ENCODE measurements at regions not wholly inside any gene's neighbourhood (a gene's known extent, or its start where the extent isn't known, plus 50 kb on each side); places are given as distances from the start of the nearest gene placed in this dataset.

- BruUV-seq (replicated peaks), result no TSS peak
- DNase-seq (ENCODE audit: low spot score), result no peak
- H3K27ac ChIP-seq (ENCODE audit: low read depth, low read length, poor library complexity, severe bottlenecking), result no peak overlapping the region
- TF ChIP-seq CTCF (conservative IDR thresholded peaks at IDR 0.05; ENCODE audit: low read depth, low read length) (no peak), EZH2 (IDR thresholded peaks at IDR 0.05; ENCODE audit: borderline replicate concordance, low read depth, low read length, poor library complexity, severe bottlenecking) (no peak)
- intact Hi-C loops (cut with micrococcal nuclease; ENCODE audit: unreplicated experiment), result loop anchor here (10.0 kb wide), 1 partner anchor 56 kb away; no protein-coding TSS in a partner anchor
- H3K4me3 ChIP-seq (ENCODE audit: low read depth, low read length, poor library complexity, severe bottlenecking), result no peak overlapping the region
- no peaks in the 10 kb centered on the region for H3K9me3 ChIP-seq (ENCODE audit: low read depth, low read length, poor library complexity, severe bottlenecking)
- H3K36me3 ChIP-seq (ENCODE audit: insufficient read depth, low read length, poor library complexity, severe bottlenecking), result no peaks in the 10 kb centered on the region
- CTCF ChIA-PET, result no interaction called here
- POLR2A ChIA-PET (ENCODE audit: low non-redundant PET), result no interaction called here
- H3K4me1 ChIP-seq (ENCODE audit: insufficient read depth, low read length, poor library complexity, severe bottlenecking), result no peaks in the 10 kb centered on the region
- H3K27me3 ChIP-seq (replicated peaks; ENCODE audit: insufficient read depth, low read depth, low read length, poor library complexity), result no peaks in the 10 kb centered on the region
These were observed 351.2 kb upstream of the NR2F2 start for GRCh38 chr15:95979286-95979685.

- ChIA-PET POLR2A (ENCODE audit: low non-redundant PET) (interaction anchor here (0.6 kb wide), 1 partner anchor 187 kb away, joined by 4 read pairs; no protein-coding TSS in a partner anchor), CTCF (no interaction called here)
- TF ChIP-seq CTCF (conservative IDR thresholded peaks at IDR 0.05; ENCODE audit: low read depth, low read length), result no peak
- Histone ChIP-seq H3K4me3 (ENCODE audit: low read depth, low read length, poor library complexity, severe bottlenecking) (no peak overlapping the region), H3K4me1 (ENCODE audit: insufficient read depth, low read length, poor library complexity, severe bottlenecking) (no peaks in the 10 kb centered on the region), H3K9me3 (ENCODE audit: low read depth, low read length, poor library complexity, severe bottlenecking) (no peaks in the 10 kb centered on the region), H3K27ac (ENCODE audit: low read depth, low read length, poor library complexity, severe bottlenecking) (no peak overlapping the region), H3K27me3 (replicated peaks; ENCODE audit: insufficient read depth, low read depth, low read length, poor library complexity) (no peaks in the 10 kb centered on the region), H3K36me3 (ENCODE audit: insufficient read depth, low read length, poor library complexity, severe bottlenecking) (no peaks in the 10 kb centered on the region)
- no peak for DNase-seq (ENCODE audit: low spot score)
- intact Hi-C loops (cut with micrococcal nuclease; ENCODE audit: unreplicated experiment), result no loop called here
- BruUV-seq (replicated peaks), result no TSS peak
These were observed 349.3 kb upstream of the NR2F2 start for GRCh38 chr15:95981209-95981608.

DNA sequence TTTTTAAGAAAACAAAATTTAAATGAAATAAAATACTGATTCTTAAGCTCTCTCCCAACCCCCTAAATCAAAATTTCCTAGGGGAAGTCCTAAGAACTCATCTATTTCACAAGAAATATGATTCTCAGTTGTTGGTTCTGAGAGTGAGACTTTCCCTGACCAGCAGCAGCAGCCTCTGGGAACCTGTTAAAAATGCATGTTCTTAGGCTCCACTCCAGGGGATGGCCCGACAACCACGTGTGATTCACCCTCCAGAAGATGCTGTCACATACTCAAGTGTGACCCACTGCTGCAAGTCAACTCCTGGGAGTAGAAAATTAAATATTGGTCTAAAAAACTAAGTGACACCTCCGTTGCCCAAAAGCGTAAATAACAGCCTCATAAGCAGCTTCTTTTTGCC lies 343.2 kb upstream of the NR2F2 start:
- H3K9me3 ChIP-seq (ENCODE audit: low read depth, low read length, poor library complexity, severe bottlenecking), result no peaks in the 10 kb centered on the region
- H3K27ac ChIP-seq (ENCODE audit: low read depth, low read length, poor library complexity, severe bottlenecking), result no peak overlapping the region
- DNase-seq (ENCODE audit: low spot score), result no peak
- H3K4me1 ChIP-seq (ENCODE audit: insufficient read depth, low read length, poor library complexity, severe bottlenecking), result no peaks in the 10 kb centered on the region
- intact Hi-C loops (cut with micrococcal nuclease; ENCODE audit: unreplicated experiment), result no loop called here
- H3K36me3 ChIP-seq (ENCODE audit: insufficient read depth, low read length, poor library complexity, severe bottlenecking), result no peaks in the 10 kb centered on the region
- no peaks in the 10 kb centered on the region for H3K27me3 ChIP-seq (replicated peaks; ENCODE audit: insufficient read depth, low read depth, low read length, poor library complexity)
- H3K4me3 ChIP-seq (ENCODE audit: low read depth, low read length, poor library complexity, severe bottlenecking), result no peak overlapping the region
- TF ChIP-seq EZH2 (IDR thresholded peaks at IDR 0.05; ENCODE audit: borderline replicate concordance, low read depth, low read length, poor library complexity, severe bottlenecking), result no peak
- no peak for TF ChIP-seq CTCF (conservative IDR thresholded peaks at IDR 0.05; ENCODE audit: low read depth, low read length)
- BruUV-seq (replicated peaks), result no TSS peak
- POLR2A ChIA-PET (ENCODE audit: low non-redundant PET), result no interaction called here
- CTCF ChIA-PET, result no interaction called here
